Stimulated activated CD4-positive, alpha-beta T cell treated with anti-CD3 and anti-CD28 coated beads, Interleukin-4, amount 100 ng/mL, for 1 hour (primary cell): ENCODE measurements at regions not wholly inside any gene's neighbourhood (a gene's known extent, or its start where the extent isn't known, plus 50 kb on each side); places are given as distances from the start of the nearest gene placed in this dataset.

Experiments
- DNase-seq: peaks from one replicate; pipeline ENCODE4 v3.0.0-alpha.2; 2020

GRCh38 chr6:40973304-40973703 lies 65.7 kb downstream of the UNC5CL start:
- no peak for DNase-seq

- DNase-seq: no peak
These were observed 66.2 kb downstream of the UNC5CL start for GRCh38 chr6:40972814-40973213.

- no peak for DNase-seq
These were observed 66.8 kb downstream of the UNC5CL start for GRCh38 chr6:40972190-40972589.

GRCh38 chr6:40968620-40969164 lies 70.3 kb downstream of the UNC5CL start:
- DNase-seq: no peak

GRCh38 chr6:40966860-40967259 lies 72.2 kb downstream of the UNC5CL start:
- no peak for DNase-seq

- no peak for DNase-seq
These were observed 74.0 kb downstream of the UNC5CL start for GRCh38 chr6:40965046-40965445.

GRCh38 chr6:40963019-40963418 lies 76.0 kb downstream of the UNC5CL start:
- DNase-seq: no peak

- DNase-seq: no peak
These were observed 76.8 kb downstream of the UNC5CL start for GRCh38 chr6:40962241-40962640.

GRCh38 chr6:40961831-40962230 lies 77.2 kb downstream of the UNC5CL start:
- DNase-seq: no peak

GRCh38 chr6:40960742-40961430 lies 78.1 kb downstream of the UNC5CL start:
- DNase-seq: no peak

- no peak for DNase-seq
These were observed 79.2 kb downstream of the UNC5CL start for GRCh38 chr6:40959781-40960327.

GRCh38 chr6:40958738-40959137 lies 80.3 kb downstream of the UNC5CL start:
- DNase-seq: no peak

GRCh38 chr6:40957616-40958492 lies 81.2 kb downstream of the UNC5CL start:
- no peak for DNase-seq

GRCh38 chr6:40956936-40957335 lies 82.1 kb downstream of the UNC5CL start:
- no peak for DNase-seq

- no peak for DNase-seq
These were observed 83.9 kb downstream of the UNC5CL start for GRCh38 chr6:40955178-40955545.

GRCh38 chr6:40954446-40955177 lies 84.4 kb downstream of the UNC5CL start:
- no peak for DNase-seq

- no peak for DNase-seq
These were observed 85.5 kb downstream of the UNC5CL start for GRCh38 chr6:40953486-40953885.

GRCh38 chr6:40950986-40951698 lies 87.9 kb downstream of the UNC5CL start:
- no peak for DNase-seq

- DNase-seq: no peak
These were observed 90.5 kb downstream of the UNC5CL start for GRCh38 chr6:40948570-40948969.

- DNase-seq: no peak
These were observed 91.0 kb downstream of the UNC5CL start for GRCh38 chr6:40947876-40948526.

GRCh38 chr6:40946738-40947301 lies 92.2 kb downstream of the UNC5CL start:
- no peak for DNase-seq
